NCI-H2171 treated with DMSO at 0.1 percent for 48 hours (cell line): ENCODE measurements at regions not wholly inside any gene's neighbourhood (a gene's known extent, or its start where the extent isn't known, plus 50 kb on each side); places are given as distances from the start of the nearest gene placed in this dataset.
A peak's percentile ranks its signal among the peaks of the same experiment; 100 is the strongest.

ENCODE experiments used
- DNase-seq: peaks from one replicate; lab custom pipeline; 2025; lab: John Stamatoyannopoulos, UW

- peak; percentile 6 for DNase-seq
Observed at GRCh38 chr10:110398419-110399105, 93.8 kb upstream of the SMNDC1 start.

GRCh38 chr10:110399106-110399964 is 94.6 kb upstream of the SMNDC1 start:
- no peak for DNase-seq

GRCh38 chr10:110399965-110400933 is 95.5 kb upstream of the SMNDC1 start:
- no peak for DNase-seq

- DNase-seq, result peak; percentile 27
Observed at GRCh38 chr10:110401401-110402076, 96.2 kb upstream of the DUSP5 start.

- DNase-seq, result no peak
Observed at GRCh38 chr10:110402077-110402416, 95.7 kb upstream of the DUSP5 start.

- DNase-seq, result no peak
Observed at GRCh38 chr10:110403593-110403992, 94.1 kb upstream of the DUSP5 start.

GRCh38 chr10:110404413-110404812 is 93.3 kb upstream of the DUSP5 start:
- no peak for DNase-seq

GRCh38 chr10:110404825-110405224 is 92.9 kb upstream of the DUSP5 start:
- DNase-seq, result no peak

GRCh38 chr10:110405380-110405779 is 92.3 kb upstream of the DUSP5 start:
- no peak for DNase-seq

- no peak for DNase-seq
Observed at GRCh38 chr10:110407301-110408170, 90.2 kb upstream of the DUSP5 start.

GRCh38 chr10:110408203-110408871 is 89.4 kb upstream of the DUSP5 start:
- DNase-seq, result no peak

GRCh38 chr10:110408943-110409342 is 88.8 kb upstream of the DUSP5 start:
- no peak for DNase-seq

- DNase-seq, result no peak
Observed at GRCh38 chr10:110409488-110409887, 88.2 kb upstream of the DUSP5 start.

- DNase-seq, result no peak
Observed at GRCh38 chr10:110409926-110410325, 87.8 kb upstream of the DUSP5 start.

GRCh38 chr10:110410329-110411046 is 87.2 kb upstream of the DUSP5 start:
- DNase-seq, result no peak

- DNase-seq, result no peak
Observed at GRCh38 chr10:110411047-110411410, 86.7 kb upstream of the DUSP5 start.

- no peak for DNase-seq
Observed at GRCh38 chr10:110413049-110413783, 84.5 kb upstream of the DUSP5 start.

GRCh38 chr10:110413903-110414547 is 83.7 kb upstream of the DUSP5 start:
- peak; percentile 3 for DNase-seq
